Panc1 (cell line): ENCODE measurements at regions not wholly inside any gene's neighbourhood (a gene's known extent, or its start where the extent isn't known, plus 50 kb on each side); places are given as distances from the start of the nearest gene placed in this dataset.

Experiments
- ATAC-seq: fragments of 200-7000 bp; cut with Tn5 transposase; 2 replicates; pipeline ENCODE4 v1.9.1; 2020; ENCODE audit warnings: mild to moderate bottlenecking, moderate library complexity
- BruUV-seq: library from RNA; stranded (reverse); fragments of 400-500 nt; replicated peaks from 2 replicates; lab custom pipeline; 2021; lab: Mats Ljungman, UMichigan
- CTCF ChIA-PET: fragments of 300-600 bp; sonication (Branson Sonifier 250); formaldehyde crosslinking; loops from one replicate; lab custom pipeline; 2022; ENCODE audit warnings: antibody characterized with exemption; lab: Charles Lee
- POLR2A ChIA-PET: fragments of 300-600 bp; sonication (Branson Sonifier 250); formaldehyde crosslinking; loops from one replicate; lab custom pipeline; 2022; ENCODE audit warnings: antibody characterized with exemption; lab: Charles Lee
- DNase-seq: peaks from one replicate; pipeline ENCODE4 v3.0.0-alpha.2; 2010; ENCODE audit warnings: low read depth, low spot score
- H3K27ac ChIP-seq: 2 replicates; pipeline ENCODE4 v1.5.1; 2011; ENCODE audit warnings: mild to moderate bottlenecking, low read length, inconsistent platforms
- H3K27me3 ChIP-seq: fragments of 200-500 bp; sonication (Bioruptor generic); 2 replicates; pipeline ENCODE4 v1.6.0; 2014; ENCODE audit warnings: low read length, inconsistent platforms; ENCODE audit not compliant: control insufficient read depth, insufficient read depth
- H3K36me3 ChIP-seq: fragments of 200-500 bp; sonication (Bioruptor generic); 2 replicates; pipeline ENCODE4 v1.5.1; 2014; ENCODE audit warnings: inconsistent platforms, mild to moderate bottlenecking, low read length, moderate library complexity; ENCODE audit not compliant: control insufficient read depth, insufficient read depth
- H3K4me1 ChIP-seq: 2 replicates; pipeline ENCODE4 v1.5.1; 2011; ENCODE audit warnings: inconsistent platforms, mild to moderate bottlenecking, low read length, moderate library complexity; ENCODE audit not compliant: control insufficient read depth, insufficient read depth
- H3K4me3 ChIP-seq, 2 experiments: 2 replicates each; pipeline ENCODE4 v1.5.1; 2011 to 2012; ENCODE audit warnings: low read depth in 2 of 2, low read length in 2 of 2, mild to moderate bottlenecking in 2 of 2, inconsistent platforms in 1 of 2, moderate library complexity in 1 of 2
- H3K9me3 ChIP-seq: fragments of 200-500 bp; sonication (Bioruptor generic); 2 replicates; pipeline ENCODE4 v1.5.1; 2014; ENCODE audit warnings: low read depth, mild to moderate bottlenecking, inconsistent platforms, low read length, moderate library complexity; ENCODE audit not compliant: control insufficient read depth, insufficient read depth
- CTCF ChIP-seq: fragments of 450-650 bp; IDR thresholded peaks from 2 replicates; pipeline ENCODE4 v1.5.1; 2017; ENCODE audit warnings: mild to moderate bottlenecking
- POLR2AphosphoS5 ChIP-seq: IDR thresholded peaks from 2 replicates; pipeline ENCODE4 v1.6.1; 2012; ENCODE audit warnings: mild to moderate bottlenecking, low read depth, low read length, moderate library complexity
- REST ChIP-seq, 2 experiments: IDR thresholded peaks; 2 replicates each; pipeline ENCODE4 v1.6.1; 2011 to 2012; ENCODE audit warnings: low read depth in 2 of 2, control low read depth in 1 of 2, low read length in 1 of 2, mild to moderate bottlenecking in 1 of 2, moderate library complexity in 1 of 2; ENCODE audit not compliant: insufficient read depth in 1 of 2
- SIN3A ChIP-seq: IDR thresholded peaks from 2 replicates; pipeline ENCODE4 v1.6.1; 2012; ENCODE audit warnings: low read depth, mild to moderate bottlenecking, low read length, moderate library complexity, borderline replicate concordance; ENCODE audit not compliant: insufficient read depth
- TCF7L2 ChIP-seq: IDR thresholded peaks from 2 replicates; pipeline ENCODE4 v1.6.1; 2011; ENCODE audit warnings: mild to moderate bottlenecking, low read depth, low read length, inconsistent platforms
- in situ Hi-C: cut with HindIII; loops from 2 replicates; pipeline ENCODE4 v1.10.0; 2016; ENCODE audit warnings: low sequenced_read_pairs, low pct_unique_long_range_greater_than_20kb
- intact Hi-C: fragments of 100-400 bp; cut with micrococcal nuclease; formaldehyde crosslinking; loops from one replicate; pipeline ENCODE4 v1.10.0; 2022; ENCODE audit not compliant: unreplicated experiment

GRCh38 chr12:30485230-30485890, 210.3 kb downstream of the IPO8 start:
- H3K36me3 ChIP-seq, result no peaks in the 10 kb centered on the region
- intact Hi-C loops, result no loop called here
- no peaks in the 10 kb centered on the region for H3K27me3 ChIP-seq
- no TSS peak for BruUV-seq
- DNase-seq (no peak), ATAC-seq (no peak)
- H3K4me1 ChIP-seq, result no peaks in the 10 kb centered on the region
- no peaks in the 10 kb centered on the region for H3K9me3 ChIP-seq
- CTCF ChIA-PET, result no interaction called here
- H3K4me3 ChIP-seq, result no peak overlapping the region
- no peak overlapping the region for H3K27ac ChIP-seq
- in situ Hi-C loops, result no loop called here
- POLR2A ChIA-PET, result no interaction called here
- TF ChIP-seq REST (IDR thresholded peaks at IDR 0.05; ENCODE audit: insufficient read depth in 1 of 2, low read depth in 2 of 2, low read length in 1 of 2) (no peak), SIN3A (no peak), TCF7L2 (no peak), CTCF (no peak), POLR2AphosphoS5 (no peak)

DNA sequence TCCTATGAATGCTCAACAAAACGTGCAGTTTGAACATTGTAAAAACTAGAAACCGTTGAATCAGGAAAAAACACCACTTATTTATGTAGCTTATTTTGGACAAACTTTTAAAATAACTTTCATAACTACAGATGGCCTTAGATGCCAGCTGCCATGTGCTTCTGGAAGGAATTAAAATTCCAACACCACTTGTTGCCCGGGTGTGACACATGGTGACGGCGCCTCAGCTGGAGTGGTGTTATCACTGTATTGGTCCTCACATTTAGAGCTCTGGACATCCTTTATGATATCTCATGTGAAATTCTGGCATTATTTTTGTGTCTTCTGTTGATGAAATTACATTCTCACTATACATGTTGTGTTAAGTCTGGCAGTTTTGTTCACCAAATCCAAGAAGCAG, 211.0 kb downstream of the IPO8 start:
- no peaks in the 10 kb centered on the region for H3K36me3 ChIP-seq
- intact Hi-C loops, result no loop called here
- no peak overlapping the region for H3K4me3 ChIP-seq
- H3K27ac ChIP-seq, result no peak overlapping the region
- ChIA-PET CTCF (no interaction called here), POLR2A (no interaction called here)
- H3K9me3 ChIP-seq, result no peaks in the 10 kb centered on the region
- H3K4me1 ChIP-seq, result no peaks in the 10 kb centered on the region
- DNase-seq, result no peak
- BruUV-seq, result no TSS peak
- no peak for ATAC-seq
- TF ChIP-seq POLR2AphosphoS5 (no peak), TCF7L2 (no peak), CTCF (no peak), SIN3A (no peak), REST (IDR thresholded peaks at IDR 0.05; ENCODE audit: insufficient read depth in 1 of 2, low read depth in 2 of 2, low read length in 1 of 2) (no peak)
- no peaks in the 10 kb centered on the region for H3K27me3 ChIP-seq
- in situ Hi-C loops, result no loop called here
